NCI-H2081 treated with DMSO at 0.1 percent for 48 hours (cell line): ENCODE measurements at regions not wholly inside any gene's neighbourhood (a gene's known extent, or its start where the extent isn't known, plus 50 kb on each side); places are given as distances from the start of the nearest gene placed in this dataset.

Source experiments
- DNase-seq: peaks from one replicate; lab custom pipeline; 2025; lab: John Stamatoyannopoulos, UW

GRCh38 chr20:52818491-52818890 is 153.7 kb upstream of the TSHZ2 start:
- no peak for DNase-seq

GRCh38 chr20:52817981-52818380 is 154.2 kb upstream of the TSHZ2 start:
- DNase-seq, result no peak

DNA sequence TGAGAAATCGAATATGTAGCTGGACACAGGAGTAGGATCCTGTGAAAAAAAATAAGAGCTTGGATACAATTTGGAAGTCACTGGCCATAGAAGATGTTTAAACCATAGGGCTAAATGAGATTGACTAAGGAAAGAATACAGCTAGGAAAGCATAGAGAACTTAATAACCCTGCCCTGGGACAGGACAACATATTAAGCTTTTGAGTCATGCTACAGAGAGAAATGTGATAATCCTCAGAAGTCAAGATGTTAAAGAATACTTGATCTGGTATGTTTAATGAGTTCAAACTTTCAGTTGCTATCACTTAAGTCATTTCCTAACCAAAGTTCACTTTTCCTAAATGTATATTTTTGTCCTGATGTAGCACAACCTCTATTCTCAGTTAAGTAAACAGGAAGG is 154.6 kb upstream of the TSHZ2 start:
- DNase-seq, result no peak

DNA sequence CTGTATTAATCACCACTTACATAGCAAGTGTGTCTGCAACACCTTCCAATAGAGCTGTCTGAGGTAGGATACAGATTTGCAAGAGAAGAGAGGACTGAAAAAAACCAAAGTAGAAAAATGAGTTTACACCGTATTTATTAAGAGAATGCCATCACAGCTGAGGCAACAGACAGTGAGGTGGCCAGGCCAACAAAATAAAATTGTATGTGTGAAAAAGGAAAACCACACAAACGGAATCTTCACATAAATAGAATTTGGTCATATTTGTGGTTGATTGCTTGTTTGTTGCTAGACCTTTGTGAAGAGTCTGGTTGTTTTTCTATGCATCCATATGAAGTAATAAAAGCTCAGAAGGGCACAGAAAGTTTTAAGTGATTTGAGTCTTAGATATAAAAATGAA is 157.8 kb upstream of the TSHZ2 start:
- DNase-seq, result no peak

DNA sequence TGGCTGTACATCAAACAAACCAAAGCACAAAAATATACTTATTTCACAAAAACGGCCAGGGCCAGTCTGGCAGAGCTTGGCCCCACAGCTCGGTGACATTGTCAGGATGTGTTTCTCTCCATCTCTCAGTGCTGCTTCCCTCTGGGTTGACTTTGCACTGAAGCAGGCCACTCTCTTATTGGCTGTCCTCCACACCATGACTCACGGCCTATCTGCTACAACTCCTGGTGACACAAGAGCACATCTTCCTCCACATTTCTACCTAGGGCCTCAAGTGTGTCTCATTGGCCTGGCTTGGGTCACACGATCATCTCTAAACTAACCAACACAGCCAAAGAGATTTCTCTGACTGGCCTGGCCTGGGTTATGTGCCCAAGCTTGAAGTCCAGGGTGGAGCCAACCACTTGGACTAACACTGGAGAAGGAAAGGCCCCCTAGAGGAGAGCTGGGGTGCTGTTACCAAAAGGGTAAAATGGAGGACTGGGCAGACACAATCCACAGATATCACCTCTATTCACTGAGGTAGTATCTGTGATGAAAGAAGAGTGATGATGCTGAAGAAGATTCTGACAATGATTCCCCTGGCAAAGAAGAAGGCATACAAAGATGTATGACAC is 159.8 kb upstream of the TSHZ2 start:
- DNase-seq, result no peak

DNA sequence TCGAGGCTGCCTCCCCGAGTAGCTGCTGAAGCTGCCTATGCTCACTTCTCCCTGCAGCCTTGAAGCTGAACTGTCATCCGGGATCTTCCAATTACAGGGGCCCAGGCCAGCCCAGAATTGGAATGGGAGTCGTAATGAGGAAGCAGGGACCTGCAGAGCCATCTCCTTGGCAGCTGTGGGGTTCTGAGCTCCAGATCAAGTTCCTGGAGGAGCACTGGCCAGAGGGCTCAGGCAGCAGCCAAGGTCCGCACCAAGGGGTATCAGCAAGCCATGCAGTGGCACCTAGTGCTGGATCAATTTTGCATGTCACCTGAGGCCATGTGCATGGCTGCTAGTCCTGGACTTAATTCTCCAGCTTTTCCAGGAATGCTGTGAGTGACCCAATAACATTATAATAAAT is 163.2 kb upstream of the TSHZ2 start:
- no peak for DNase-seq

DNA sequence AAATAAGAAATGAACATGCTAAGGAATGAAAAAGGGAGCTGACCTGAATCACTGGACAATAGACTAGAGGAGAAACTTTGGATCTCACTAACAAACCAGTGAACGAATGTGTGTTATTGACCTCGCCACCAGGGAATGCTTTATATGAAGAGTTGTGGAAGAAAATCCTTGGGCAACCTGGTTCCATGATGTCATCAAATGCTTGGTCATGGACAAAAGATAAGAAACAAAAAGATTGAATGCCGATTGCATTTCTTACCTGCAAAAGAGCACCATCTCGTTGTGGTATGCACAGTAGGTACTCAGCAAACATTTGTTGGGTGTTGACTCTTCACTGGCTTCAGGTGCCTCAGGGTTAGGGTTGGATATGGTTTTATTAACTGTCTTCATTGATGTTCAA is 165.2 kb upstream of the TSHZ2 start:
- DNase-seq, result no peak

DNA sequence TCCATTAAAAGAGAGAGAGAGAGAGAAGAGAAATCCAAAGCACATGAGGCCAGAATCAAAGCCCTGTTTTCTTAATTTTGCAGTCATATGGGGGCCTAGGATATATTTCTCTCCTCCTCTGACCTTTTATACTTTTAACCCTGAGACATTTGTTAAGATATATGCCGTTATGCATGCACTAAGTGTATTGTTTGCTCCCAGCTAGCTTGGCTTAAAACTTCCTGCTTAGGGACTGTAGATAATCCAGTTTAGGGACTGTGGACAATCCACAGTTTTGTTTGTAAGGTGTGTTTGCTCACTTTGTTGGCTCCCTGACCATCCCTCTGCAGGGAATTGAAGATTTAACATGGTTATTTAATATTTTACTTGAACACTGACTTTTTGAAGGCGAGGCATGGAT is 166.3 kb upstream of the TSHZ2 start:
- no peak for DNase-seq

DNA sequence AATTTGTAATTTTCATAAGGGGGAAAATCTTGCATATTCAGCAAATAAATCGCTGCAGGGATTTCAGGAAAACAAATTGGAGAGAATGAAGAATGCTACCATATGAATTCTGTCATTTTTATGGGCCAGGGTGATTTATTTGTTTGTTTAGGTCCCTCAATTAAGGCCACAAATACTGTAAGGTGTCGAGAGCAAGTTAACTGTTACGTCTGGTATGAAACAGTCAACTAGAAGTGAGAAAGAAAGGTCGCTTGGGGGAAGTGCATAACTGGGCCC is 166.9 kb upstream of the TSHZ2 start:
- DNase-seq, result no peak

DNA sequence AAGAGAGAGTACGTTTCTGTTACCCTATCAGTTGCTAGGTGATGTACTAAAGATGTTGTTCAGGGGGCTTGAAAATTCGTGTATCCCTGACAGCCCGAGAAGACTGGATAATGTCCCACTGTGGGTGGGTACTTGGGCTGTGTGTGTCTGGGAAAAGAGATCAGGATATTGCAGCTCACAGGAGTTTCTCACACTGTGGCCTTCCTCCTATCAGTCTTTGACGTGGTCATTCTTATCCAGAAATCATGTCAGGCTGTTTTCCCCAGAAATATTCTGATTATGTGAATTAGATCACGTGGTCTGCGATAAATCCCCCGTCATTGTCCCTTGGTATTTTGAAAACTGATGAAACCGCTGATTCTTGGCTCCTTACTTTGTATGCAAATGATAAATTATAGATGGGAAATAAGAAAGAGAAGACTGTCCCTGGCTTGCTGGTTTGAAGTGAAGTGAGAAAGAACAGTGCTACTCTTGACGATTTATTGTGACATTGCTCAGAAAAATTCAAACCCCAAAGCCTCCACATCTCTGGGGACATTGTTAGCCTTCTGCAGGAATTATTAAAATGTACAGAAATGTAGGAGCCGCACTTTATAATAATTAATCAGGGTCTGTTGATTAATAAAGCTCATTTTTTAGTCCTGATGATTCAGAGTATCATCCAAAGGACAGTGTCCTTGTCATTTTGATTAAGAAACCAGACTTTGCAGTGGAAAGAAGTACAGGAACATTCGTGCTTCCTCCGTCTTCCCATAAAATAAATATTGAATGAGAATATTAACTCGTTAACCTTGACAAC is 167.5 kb upstream of the TSHZ2 start:
- no peak for DNase-seq

DNA sequence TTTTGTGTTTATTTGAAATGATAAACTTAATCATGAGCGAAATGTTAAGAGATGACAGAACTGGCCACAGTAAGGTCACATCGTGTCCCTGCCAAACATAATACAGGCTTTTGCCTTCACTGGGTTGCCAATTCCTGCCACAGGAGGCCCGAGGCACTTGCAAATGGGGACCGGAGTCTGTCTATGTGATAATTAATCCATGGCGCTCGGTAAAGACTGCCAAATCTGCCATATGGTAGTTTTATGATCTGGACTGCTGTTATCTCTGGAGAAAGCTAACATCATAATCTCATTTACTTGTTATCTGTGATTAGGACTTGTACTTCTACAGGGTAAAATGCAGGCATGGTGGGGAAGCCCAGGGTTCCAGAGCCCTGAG is 170.5 kb upstream of the TSHZ2 start:
- DNase-seq, result no peak

DNA sequence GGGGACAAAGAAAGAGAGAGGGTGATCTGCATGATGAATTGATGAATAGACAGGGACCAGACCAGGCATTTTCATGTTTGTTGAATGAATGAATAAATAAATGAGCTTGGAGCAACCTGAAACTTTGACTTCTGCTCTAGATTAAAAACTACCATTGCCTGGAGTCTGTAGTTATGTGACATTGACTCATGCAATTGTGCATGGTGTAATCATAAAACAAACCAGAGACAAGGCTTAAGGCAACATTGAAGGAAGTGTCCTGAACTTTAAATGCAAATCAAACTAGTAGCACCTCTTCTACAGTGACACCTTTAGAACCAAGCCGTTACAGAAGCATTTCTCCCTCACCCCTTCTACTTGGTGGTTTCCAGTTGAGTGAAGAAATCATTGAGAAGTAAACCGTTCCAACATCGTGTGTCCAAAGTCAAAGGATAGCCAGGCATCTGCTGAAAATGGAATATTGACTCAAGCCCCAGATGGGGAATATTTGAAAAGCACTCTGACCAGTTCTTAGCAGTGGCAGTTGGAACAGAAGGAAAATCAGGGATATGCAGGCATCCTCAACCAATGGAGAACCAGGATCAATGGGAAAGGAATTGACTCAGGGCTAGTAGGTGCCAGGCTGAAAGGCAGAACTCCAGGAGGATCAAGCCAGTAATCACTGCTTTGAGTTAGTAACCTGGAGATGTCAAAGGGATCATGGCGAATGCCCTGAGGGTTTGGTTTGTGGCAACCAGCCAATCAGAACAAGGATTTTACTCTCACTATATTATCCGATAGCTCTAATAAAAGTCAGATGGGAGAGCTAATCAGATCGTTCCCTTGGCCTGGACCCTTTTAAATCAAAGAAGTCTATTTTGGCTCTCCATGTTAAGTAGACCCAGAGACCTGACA is 171.2 kb upstream of the TSHZ2 start:
- no peak for DNase-seq

GRCh38 chr20:52799130-52799529 is 173.0 kb upstream of the TSHZ2 start:
- DNase-seq, result no peak

DNA sequence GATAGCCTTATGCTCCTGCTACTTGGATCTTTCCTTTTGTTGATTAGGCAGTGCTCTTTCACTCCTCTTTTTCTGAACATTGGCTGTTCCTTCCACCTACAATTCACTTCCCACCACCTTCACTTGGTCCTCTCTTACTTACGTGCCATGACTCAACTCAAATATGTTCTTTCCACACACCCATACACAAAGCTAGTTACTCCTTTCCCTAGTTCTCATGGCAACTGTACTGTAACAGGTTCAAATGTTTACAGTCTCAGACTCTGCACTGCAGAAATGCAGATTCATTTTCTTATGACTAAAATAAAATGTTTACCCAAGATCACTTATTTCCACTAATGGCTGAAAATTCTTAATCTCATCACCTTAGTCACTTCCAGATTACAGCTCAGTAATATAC is 174.0 kb upstream of the TSHZ2 start:
- no peak for DNase-seq

- no peak for DNase-seq
Observed at GRCh38 chr20:52794853-52795252, 177.3 kb upstream of the TSHZ2 start.

- DNase-seq, result no peak
Observed at GRCh38 chr20:52793339-52793963, 178.7 kb upstream of the TSHZ2 start.

GRCh38 chr20:52791091-52791490 is 181.1 kb upstream of the TSHZ2 start:
- DNase-seq, result no peak

GRCh38 chr20:52789716-52790115 is 182.4 kb upstream of the TSHZ2 start:
- no peak for DNase-seq

DNA sequence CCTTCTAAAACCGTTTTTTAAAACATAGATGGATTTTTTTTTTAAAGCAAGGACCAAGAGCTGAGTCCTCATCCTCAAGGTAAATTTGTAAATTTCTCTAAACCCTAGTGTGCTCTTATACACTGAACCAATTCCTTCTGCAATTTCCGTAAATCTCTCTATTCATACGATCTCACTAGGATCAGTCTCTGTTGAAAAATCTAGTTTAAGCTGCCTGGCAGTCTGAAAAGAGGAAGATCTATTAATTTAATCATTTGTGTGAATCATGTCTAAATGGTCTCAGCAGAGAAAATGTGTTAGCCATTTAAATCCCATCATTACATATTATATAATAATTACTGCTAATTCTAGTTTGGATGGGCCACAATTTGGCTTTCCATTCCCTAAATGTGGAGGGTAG is 184.2 kb upstream of the TSHZ2 start:
- DNase-seq, result no peak

GRCh38 chr20:52787216-52787615 is 184.9 kb upstream of the TSHZ2 start:
- DNase-seq, result no peak

- no peak for DNase-seq
Observed at GRCh38 chr20:52785679-52786078, 186.5 kb upstream of the TSHZ2 start.

- no peak for DNase-seq
Observed at GRCh38 chr20:52783769-52784168, 188.4 kb upstream of the TSHZ2 start.

DNA sequence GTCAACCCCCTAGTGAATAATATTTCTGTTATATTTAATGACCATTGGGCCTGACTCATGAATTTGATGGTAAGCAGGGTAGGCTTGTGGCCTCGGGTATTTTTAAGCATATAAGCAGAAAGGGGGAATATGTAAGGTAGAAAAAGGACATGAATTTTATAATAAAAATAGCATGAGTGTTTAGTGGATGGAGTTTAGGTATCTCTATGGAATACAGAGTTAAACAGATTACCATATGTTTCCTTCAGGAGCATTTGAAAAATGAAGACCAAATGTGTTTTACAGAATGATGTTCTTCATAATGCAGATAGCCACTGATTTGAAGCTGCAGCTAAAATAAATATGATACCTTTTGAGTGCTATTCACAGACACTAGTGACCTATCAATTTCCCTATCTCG is 191.7 kb upstream of the TSHZ2 start:
- DNase-seq, result no peak
